Kidney capillary endothelial cell (primary cell): ENCODE measurements at regions not wholly inside any gene's neighbourhood (a gene's known extent, or its start where the extent isn't known, plus 50 kb on each side); places are given as distances from the start of the nearest gene placed in this dataset.
A peak's percentile ranks its signal among the peaks of the same experiment; 100 is the strongest.

ENCODE experiments used
- DNase-seq: peaks from one replicate; pipeline ENCODE4 v3.0.0-alpha.2; 2018; ENCODE audit warnings: low spot score

- DNase-seq: no peak
These were observed 52.2 kb downstream of the FAT3 start for GRCh38 chr11:92276773-92277172.

- no peak for DNase-seq
These were observed 53.3 kb downstream of the FAT3 start for GRCh38 chr11:92277871-92278270.

GRCh38 chr11:92278791-92279433, 54.3 kb downstream of the FAT3 start:
- no peak for DNase-seq

- DNase-seq: no peak
These were observed 59.5 kb downstream of the FAT3 start for GRCh38 chr11:92284107-92284506.

GRCh38 chr11:92284558-92284957, 59.9 kb downstream of the FAT3 start:
- DNase-seq: no peak

GRCh38 chr11:92285776-92286175, 61.2 kb downstream of the FAT3 start:
- DNase-seq: no peak

GRCh38 chr11:92286709-92287108, 62.1 kb downstream of the FAT3 start:
- no peak for DNase-seq

- DNase-seq: no peak
These were observed 70.8 kb downstream of the FAT3 start for GRCh38 chr11:92295175-92296137.

GRCh38 chr11:92296138-92296515, 71.5 kb downstream of the FAT3 start:
- DNase-seq: peak; percentile 13

- no peak for DNase-seq
These were observed 73.2 kb downstream of the FAT3 start for GRCh38 chr11:92297567-92298553.

- DNase-seq: no peak
These were observed 76.3 kb downstream of the FAT3 start for GRCh38 chr11:92300876-92301275.

GRCh38 chr11:92302770-92303169, 78.2 kb downstream of the FAT3 start:
- no peak for DNase-seq

- DNase-seq: no peak
These were observed 79.7 kb downstream of the FAT3 start for GRCh38 chr11:92304271-92304670.

- DNase-seq: no peak
These were observed 82.4 kb downstream of the FAT3 start for GRCh38 chr11:92306966-92307510.

- no peak for DNase-seq
These were observed 83.7 kb downstream of the FAT3 start for GRCh38 chr11:92308366-92308765.

GRCh38 chr11:92311616-92312449, 87.2 kb downstream of the FAT3 start:
- DNase-seq: no peak

- no peak for DNase-seq
These were observed 89.2 kb downstream of the FAT3 start for GRCh38 chr11:92313784-92314183.

GRCh38 chr11:92314499-92314898, 89.9 kb downstream of the FAT3 start:
- no peak for DNase-seq

GRCh38 chr11:92316106-92316809, 91.6 kb downstream of the FAT3 start:
- no peak for DNase-seq

GRCh38 chr11:92317222-92317621, 92.6 kb downstream of the FAT3 start:
- DNase-seq: no peak
